Liver (tissue), 8 donors: ENCODE measurements at regions not wholly inside any gene's neighbourhood (a gene's known extent, or its start where the extent isn't known, plus 50 kb on each side); places are given as distances from the start of the nearest gene placed in this dataset.

Experiments
- DNase-seq: peaks from one replicate; pipeline ENCODE4 v3.0.0-alpha.2; 2017; ENCODE audit warnings: low spot score
- H3K27ac ChIP-seq, 2 donors: one replicate each; pipeline ENCODE4 v1.7.0; 2013; ENCODE audit warnings: inconsistent platforms in 2 of 2, low read length in 2 of 2, control low read depth in 1 of 2, low read depth in 1 of 2, mild to moderate bottlenecking in 1 of 2
- H3K27me3 ChIP-seq, 4 donors: one replicate each; pipeline versions ENCODE4 v1.6.1 to v1.7.0; 2013; ENCODE audit warnings: low read length in 3 of 4, inconsistent platforms in 1 of 4, mild to moderate bottlenecking in 1 of 4, moderate library complexity in 1 of 4; ENCODE audit not compliant: control insufficient read depth in 4 of 4, insufficient read depth in 4 of 4
- H3K36me3 ChIP-seq, 4 donors: one replicate each; pipeline versions ENCODE4 v1.6.1 to v1.7.0; 2013; ENCODE audit warnings: low read length in 3 of 4, mild to moderate bottlenecking in 3 of 4, low read depth in 1 of 4, moderate library complexity in 1 of 4; ENCODE audit not compliant: control insufficient read depth in 4 of 4, insufficient read depth in 3 of 4
- H3K4me1 ChIP-seq, 4 donors: one replicate each; pipeline versions ENCODE4 v1.6.1 to v1.7.0; 2013; ENCODE audit warnings: low read length in 3 of 4, mild to moderate bottlenecking in 3 of 4, moderate library complexity in 1 of 4; ENCODE audit not compliant: control insufficient read depth in 4 of 4, insufficient read depth in 4 of 4
- H3K4me3 ChIP-seq, 3 donors: one replicate each; pipeline versions ENCODE4 v1.6.1 to v1.7.0; 2013; ENCODE audit warnings: low read length in 3 of 3, control low read depth in 1 of 3, low read depth in 1 of 3, mild to moderate bottlenecking in 1 of 3
- H3K9ac ChIP-seq, 2 donors: one replicate each; pipeline ENCODE4 v1.7.0; 2013; ENCODE audit warnings: low read length in 2 of 2, mild to moderate bottlenecking in 2 of 2, moderate library complexity in 2 of 2, control low read depth in 1 of 2, low read depth in 1 of 2
- H3K9me3 ChIP-seq, 4 donors: one replicate each; pipeline versions ENCODE4 v1.6.1 to v1.7.0; 2013; ENCODE audit warnings: low read length in 3 of 4; ENCODE audit not compliant: control insufficient read depth in 4 of 4
- EGR1 ChIP-seq, 2 donors: IDR thresholded peaks; 2 replicates each; pipeline ENCODE4 v1.6.1; 2016 to 2018; ENCODE audit warnings: antibody characterized with exemption in 2 of 2, low read depth in 2 of 2
- FOXA2 ChIP-seq: IDR thresholded peaks from 2 replicates; pipeline ENCODE4 v1.6.1; 2016; ENCODE audit warnings: antibody characterized with exemption
- GABPA ChIP-seq, 2 donors: IDR thresholded peaks in 1 of 2; conservative IDR thresholded peaks in 1 of 2; 2 replicates each; pipeline ENCODE4 v1.6.1; 2016; ENCODE audit warnings: antibody characterized with exemption in 2 of 2, mild to moderate bottlenecking in 1 of 2, moderate library complexity in 1 of 2
- HNF4A ChIP-seq, 2 donors: conservative IDR thresholded peaks; 2 replicates each; pipeline ENCODE4 v1.6.1; 2016; ENCODE audit warnings: antibody characterized with exemption in 2 of 2, mild to moderate bottlenecking in 2 of 2
- HNF4G ChIP-seq: IDR thresholded peaks from 2 replicates; pipeline ENCODE4 v1.6.1; 2016; ENCODE audit warnings: antibody characterized with exemption
- JUND ChIP-seq, 2 donors: IDR thresholded peaks; 2 replicates each; pipeline ENCODE4 v1.6.1; 2016; ENCODE audit warnings: antibody characterized with exemption in 2 of 2
- NR2F2 ChIP-seq: IDR thresholded peaks from 2 replicates; pipeline ENCODE4 v1.6.1; 2016; ENCODE audit warnings: antibody characterized with exemption
- RXRA ChIP-seq, 2 donors: IDR thresholded peaks; 2 replicates each; pipeline ENCODE4 v1.6.1; 2017 to 2018; ENCODE audit warnings: antibody characterized with exemption in 2 of 2, mild to moderate bottlenecking in 1 of 2
- SP1 ChIP-seq: IDR thresholded peaks from 2 replicates; pipeline ENCODE4 v1.6.1; 2018; ENCODE audit warnings: antibody characterized with exemption, mild to moderate bottlenecking
- TAF1 ChIP-seq: conservative IDR thresholded peaks from 2 replicates; pipeline ENCODE4 v1.6.1; 2016; ENCODE audit warnings: antibody characterized with exemption, mild to moderate bottlenecking
- YY1 ChIP-seq: IDR thresholded peaks from 2 replicates; pipeline ENCODE4 v1.6.1; 2016; ENCODE audit warnings: antibody characterized with exemption, mild to moderate bottlenecking
- WGBS: extraction: QIAGEN DNeasy Blood & Tissue Kit; methylation state at CpG from one replicate; pipeline ENCODE4 v1.1.7; 2013; 5-methylcytosine and 5-hydroxymethylcytosine counted together
- TF ChIP-seq, protein P1 (sequence below): fragments of 150-350 bp; IDR thresholded peaks from 2 replicates; pipeline ENCODE4 v1.5.1; 2017; ENCODE audit warnings: improper control_type of control experiment, low read depth, low read length; ENCODE audit not compliant: missing input control
- TF ChIP-seq, protein P2 (sequence below): IDR thresholded peaks from 2 replicates; pipeline ENCODE4 v1.6.1; 2016; ENCODE audit warnings: antibody characterized with exemption
- TF ChIP-seq, protein P3 (sequence below): IDR thresholded peaks from 2 replicates; pipeline ENCODE4 v1.6.1; 2016; ENCODE audit warnings: antibody characterized with exemption
- TF ChIP-seq, protein P4 (sequence below): IDR thresholded peaks from 2 replicates; pipeline ENCODE4 v1.6.1; 2016; ENCODE audit warnings: antibody characterized with exemption
- TF ChIP-seq, protein P5 (sequence below): IDR thresholded peaks from 2 replicates; pipeline ENCODE4 v1.6.1; 2016; ENCODE audit warnings: antibody characterized with exemption, mild to moderate bottlenecking
- donor health status: healthy.
- donor health status: healthy.
- donor health status: healthy.
- donor health status: healthy.
- donor health status: healthy.

DNA sequence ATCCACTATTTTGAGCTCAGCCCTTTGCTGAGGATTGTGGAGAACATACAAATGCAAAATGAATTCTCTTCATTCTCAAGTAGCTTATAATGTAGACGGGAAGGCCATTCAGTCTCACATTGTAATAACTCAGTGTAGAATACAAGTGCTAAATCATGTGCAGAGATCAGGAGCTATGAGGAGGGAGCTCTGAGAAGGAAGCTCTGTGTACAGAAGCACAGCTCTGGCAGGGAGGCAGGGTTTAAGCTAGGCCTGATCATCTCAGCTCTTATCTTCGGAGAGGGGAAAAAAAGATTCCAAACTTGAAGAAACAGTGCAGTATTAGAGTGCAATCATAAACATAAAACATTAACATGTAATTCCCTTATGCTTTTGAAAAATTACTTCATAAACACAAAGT, 291.1 kb upstream of the SKOR2 start:
- no peak for DNase-seq
- 51% methylated on average over 2 of the region's 2 CpGs for WGBS
- Histone ChIP-seq H3K9me3 (peaks cover 0 to 4% (median 0%) of the 10 kb centered on the region in 4 donors), H3K4me1 (no peaks in the 10 kb centered on the region), H3K4me3 (no peak overlapping the region), H3K9ac (no peak overlapping the region), H3K27me3 (no peaks in the 10 kb centered on the region), H3K27ac (no peak overlapping the region), H3K36me3 (no peaks in the 10 kb centered on the region)
- no peak for TF ChIP-seq EGR1 (IDR thresholded peaks at IDR 0.05; ENCODE audit: low read depth in 2 of 2)
- no peak for TF ChIP-seq JUND (IDR thresholded peaks at IDR 0.05)
- TF ChIP-seq GABPA (IDR thresholded peaks at IDR 0.05 in 1 of 2, conservative IDR thresholded peaks at IDR 0.05 in 1 of 2), result no peak
- TF ChIP-seq SP1, result no peak
- TF ChIP-seq HNF4A (conservative IDR thresholded peaks at IDR 0.05), result no peak
- TF ChIP-seq, protein P1, sequence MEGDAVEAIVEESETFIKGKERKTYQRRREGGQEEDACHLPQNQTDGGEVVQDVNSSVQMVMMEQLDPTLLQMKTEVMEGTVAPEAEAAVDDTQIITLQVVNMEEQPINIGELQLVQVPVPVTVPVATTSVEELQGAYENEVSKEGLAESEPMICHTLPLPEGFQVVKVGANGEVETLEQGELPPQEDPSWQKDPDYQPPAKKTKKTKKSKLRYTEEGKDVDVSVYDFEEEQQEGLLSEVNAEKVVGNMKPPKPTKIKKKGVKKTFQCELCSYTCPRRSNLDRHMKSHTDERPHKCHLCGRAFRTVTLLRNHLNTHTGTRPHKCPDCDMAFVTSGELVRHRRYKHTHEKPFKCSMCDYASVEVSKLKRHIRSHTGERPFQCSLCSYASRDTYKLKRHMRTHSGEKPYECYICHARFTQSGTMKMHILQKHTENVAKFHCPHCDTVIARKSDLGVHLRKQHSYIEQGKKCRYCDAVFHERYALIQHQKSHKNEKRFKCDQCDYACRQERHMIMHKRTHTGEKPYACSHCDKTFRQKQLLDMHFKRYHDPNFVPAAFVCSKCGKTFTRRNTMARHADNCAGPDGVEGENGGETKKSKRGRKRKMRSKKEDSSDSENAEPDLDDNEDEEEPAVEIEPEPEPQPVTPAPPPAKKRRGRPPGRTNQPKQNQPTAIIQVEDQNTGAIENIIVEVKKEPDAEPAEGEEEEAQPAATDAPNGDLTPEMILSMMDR, result no peak

DNA sequence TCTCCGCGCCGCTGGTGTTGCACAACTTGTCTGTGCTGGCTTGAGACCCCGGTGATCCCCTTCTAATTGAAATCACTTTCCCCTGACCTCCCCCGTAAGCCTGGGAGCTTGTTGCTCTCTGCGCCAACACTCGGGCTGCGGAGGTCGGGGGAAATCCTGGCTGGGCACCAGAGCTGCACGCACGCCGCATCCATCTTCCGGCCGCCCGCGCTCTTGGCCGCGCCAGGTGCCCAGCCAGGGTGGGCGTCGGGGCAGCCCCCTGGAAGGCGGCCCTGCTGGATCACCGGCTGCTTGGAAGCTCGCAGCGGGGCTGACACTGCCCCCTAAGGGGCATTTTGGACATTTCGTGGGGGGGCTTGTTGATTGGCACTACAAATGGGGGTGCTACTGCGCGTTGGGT, 280.3 kb upstream of the SKOR2 start:
- no peaks in the 10 kb centered on the region for H3K36me3 ChIP-seq
- no peak for TF ChIP-seq NR2F2
- TF ChIP-seq, protein P2, sequence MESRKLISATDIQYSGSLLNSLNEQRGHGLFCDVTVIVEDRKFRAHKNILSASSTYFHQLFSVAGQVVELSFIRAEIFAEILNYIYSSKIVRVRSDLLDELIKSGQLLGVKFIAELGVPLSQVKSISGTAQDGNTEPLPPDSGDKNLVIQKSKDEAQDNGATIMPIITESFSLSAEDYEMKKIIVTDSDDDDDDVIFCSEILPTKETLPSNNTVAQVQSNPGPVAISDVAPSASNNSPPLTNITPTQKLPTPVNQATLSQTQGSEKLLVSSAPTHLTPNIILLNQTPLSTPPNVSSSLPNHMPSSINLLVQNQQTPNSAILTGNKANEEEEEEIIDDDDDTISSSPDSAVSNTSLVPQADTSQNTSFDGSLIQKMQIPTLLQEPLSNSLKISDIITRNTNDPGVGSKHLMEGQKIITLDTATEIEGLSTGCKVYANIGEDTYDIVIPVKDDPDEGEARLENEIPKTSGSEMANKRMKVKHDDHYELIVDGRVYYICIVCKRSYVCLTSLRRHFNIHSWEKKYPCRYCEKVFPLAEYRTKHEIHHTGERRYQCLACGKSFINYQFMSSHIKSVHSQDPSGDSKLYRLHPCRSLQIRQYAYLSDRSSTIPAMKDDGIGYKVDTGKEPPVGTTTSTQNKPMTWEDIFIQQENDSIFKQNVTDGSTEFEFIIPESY, result no peak
- no peak for TF ChIP-seq TAF1
- no peak for TF ChIP-seq RXRA (IDR thresholded peaks at IDR 0.05)
- TF ChIP-seq GABPA (IDR thresholded peaks at IDR 0.05 in 1 of 2, conservative IDR thresholded peaks at IDR 0.05 in 1 of 2), result no peak
- no peak for TF ChIP-seq HNF4G
- no peak for TF ChIP-seq FOXA2
- TF ChIP-seq, protein P3, sequence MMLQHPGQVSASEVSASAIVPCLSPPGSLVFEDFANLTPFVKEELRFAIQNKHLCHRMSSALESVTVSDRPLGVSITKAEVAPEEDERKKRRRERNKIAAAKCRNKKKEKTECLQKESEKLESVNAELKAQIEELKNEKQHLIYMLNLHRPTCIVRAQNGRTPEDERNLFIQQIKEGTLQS, result no peak
- H3K4me3 ChIP-seq, result no peak overlapping the region
- H3K9ac ChIP-seq, result no peak overlapping the region
- H3K9me3 ChIP-seq, result no peaks in the 10 kb centered on the region
- no peak overlapping the region for H3K27ac ChIP-seq
- peaks cover 0 to 3% (median 0%) of the 10 kb centered on the region in 4 donors for H3K4me1 ChIP-seq
- 17% methylated on average over 27 of the region's 27 CpGs for whole genome bisulfite sequencing
- peaks cover 0 to 8% (median 1%) of the 10 kb centered on the region in 4 donors for H3K27me3 ChIP-seq
- no peak for DNase-seq

DNA sequence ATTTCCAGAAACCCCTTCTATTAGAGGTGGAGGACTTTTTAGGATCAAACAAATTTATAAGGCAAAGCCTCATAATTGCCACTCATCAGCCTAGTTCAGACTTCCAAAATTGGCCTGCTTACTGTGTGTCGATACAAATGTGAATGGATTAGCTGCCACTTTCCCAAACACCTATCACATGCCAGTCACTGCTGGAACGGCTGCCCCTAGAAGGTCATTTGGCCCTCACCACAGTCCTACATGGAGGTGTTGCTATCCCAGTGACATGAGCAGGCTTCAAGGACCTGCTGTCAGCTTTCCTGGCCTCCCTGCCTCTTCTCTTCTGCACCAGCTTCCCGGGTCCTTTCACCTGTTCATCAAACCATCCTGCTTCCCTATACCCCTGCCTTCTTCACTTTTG, 279.2 kb upstream of the SKOR2 start:
- Histone ChIP-seq H3K27ac (no peak overlapping the region), H3K27me3 (peaks cover 0 to 8% (median 1%) of the 10 kb centered on the region in 4 donors)
- WGBS, result 76% methylated on average over 3 of the region's 3 CpGs
- TF ChIP-seq YY1 (no peak), EGR1 (IDR thresholded peaks at IDR 0.05; ENCODE audit: low read depth in 2 of 2) (no peak), GABPA (IDR thresholded peaks at IDR 0.05 in 1 of 2, conservative IDR thresholded peaks at IDR 0.05 in 1 of 2) (no peak), TAF1 (no peak), RXRA (IDR thresholded peaks at IDR 0.05) (no peak)
- TF ChIP-seq, protein P4, sequence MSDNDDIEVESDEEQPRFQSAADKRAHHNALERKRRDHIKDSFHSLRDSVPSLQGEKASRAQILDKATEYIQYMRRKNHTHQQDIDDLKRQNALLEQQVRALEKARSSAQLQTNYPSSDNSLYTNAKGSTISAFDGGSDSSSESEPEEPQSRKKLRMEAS, result no peak
- TF ChIP-seq, protein P2, result no peak
- TF ChIP-seq, protein P3, result no peak
- TF ChIP-seq, protein P5, sequence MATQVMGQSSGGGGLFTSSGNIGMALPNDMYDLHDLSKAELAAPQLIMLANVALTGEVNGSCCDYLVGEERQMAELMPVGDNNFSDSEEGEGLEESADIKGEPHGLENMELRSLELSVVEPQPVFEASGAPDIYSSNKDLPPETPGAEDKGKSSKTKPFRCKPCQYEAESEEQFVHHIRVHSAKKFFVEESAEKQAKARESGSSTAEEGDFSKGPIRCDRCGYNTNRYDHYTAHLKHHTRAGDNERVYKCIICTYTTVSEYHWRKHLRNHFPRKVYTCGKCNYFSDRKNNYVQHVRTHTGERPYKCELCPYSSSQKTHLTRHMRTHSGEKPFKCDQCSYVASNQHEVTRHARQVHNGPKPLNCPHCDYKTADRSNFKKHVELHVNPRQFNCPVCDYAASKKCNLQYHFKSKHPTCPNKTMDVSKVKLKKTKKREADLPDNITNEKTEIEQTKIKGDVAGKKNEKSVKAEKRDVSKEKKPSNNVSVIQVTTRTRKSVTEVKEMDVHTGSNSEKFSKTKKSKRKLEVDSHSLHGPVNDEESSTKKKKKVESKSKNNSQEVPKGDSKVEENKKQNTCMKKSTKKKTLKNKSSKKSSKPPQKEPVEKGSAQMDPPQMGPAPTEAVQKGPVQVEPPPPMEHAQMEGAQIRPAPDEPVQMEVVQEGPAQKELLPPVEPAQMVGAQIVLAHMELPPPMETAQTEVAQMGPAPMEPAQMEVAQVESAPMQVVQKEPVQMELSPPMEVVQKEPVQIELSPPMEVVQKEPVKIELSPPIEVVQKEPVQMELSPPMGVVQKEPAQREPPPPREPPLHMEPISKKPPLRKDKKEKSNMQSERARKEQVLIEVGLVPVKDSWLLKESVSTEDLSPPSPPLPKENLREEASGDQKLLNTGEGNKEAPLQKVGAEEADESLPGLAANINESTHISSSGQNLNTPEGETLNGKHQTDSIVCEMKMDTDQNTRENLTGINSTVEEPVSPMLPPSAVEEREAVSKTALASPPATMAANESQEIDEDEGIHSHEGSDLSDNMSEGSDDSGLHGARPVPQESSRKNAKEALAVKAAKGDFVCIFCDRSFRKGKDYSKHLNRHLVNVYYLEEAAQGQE, result no peak

More for the DNA sequence above, 279.2 kb upstream of the SKOR2 start:
- H3K4me1 ChIP-seq, result peaks cover 0 to 3% (median 0%) of the 10 kb centered on the region in 4 donors
- no peak overlapping the region for H3K9ac ChIP-seq
- no peaks in the 10 kb centered on the region for H3K36me3 ChIP-seq
- H3K9me3 ChIP-seq, result no peaks in the 10 kb centered on the region
- no peak overlapping the region for H3K4me3 ChIP-seq
- no peak for DNase-seq
